Gastroesophageal sphincter (tissue), 3 donors: ENCODE measurements at regions not wholly inside any gene's neighbourhood (a gene's known extent, or its start where the extent isn't known, plus 50 kb on each side); places are given as distances from the start of the nearest gene placed in this dataset.

Source experiments
- POLR2A ChIP-seq, 2 donors: fragments of 450-650 bp; IDR thresholded peaks; one replicate each; pipeline ENCODE4 v1.6.1; 2017; ENCODE audit warnings: antibody characterized with exemption in 2 of 2, mild to moderate bottlenecking in 2 of 2, moderate library complexity in 1 of 2
- TF ChIP-seq, protein P1 (sequence below), 4 experiments: fragments of 200-600 bp in 2 of 4; fragments of 450-650 bp in 2 of 4; sonication (generic) in 1 of 4; IDR thresholded peaks; one replicate each; pipeline ENCODE4 v1.5.1; 2017 to 2019; ENCODE audit warnings: antibody characterized with exemption in 4 of 4, mild to moderate bottlenecking in 2 of 4, moderate library complexity in 2 of 4

- TF ChIP-seq, protein P1, sequence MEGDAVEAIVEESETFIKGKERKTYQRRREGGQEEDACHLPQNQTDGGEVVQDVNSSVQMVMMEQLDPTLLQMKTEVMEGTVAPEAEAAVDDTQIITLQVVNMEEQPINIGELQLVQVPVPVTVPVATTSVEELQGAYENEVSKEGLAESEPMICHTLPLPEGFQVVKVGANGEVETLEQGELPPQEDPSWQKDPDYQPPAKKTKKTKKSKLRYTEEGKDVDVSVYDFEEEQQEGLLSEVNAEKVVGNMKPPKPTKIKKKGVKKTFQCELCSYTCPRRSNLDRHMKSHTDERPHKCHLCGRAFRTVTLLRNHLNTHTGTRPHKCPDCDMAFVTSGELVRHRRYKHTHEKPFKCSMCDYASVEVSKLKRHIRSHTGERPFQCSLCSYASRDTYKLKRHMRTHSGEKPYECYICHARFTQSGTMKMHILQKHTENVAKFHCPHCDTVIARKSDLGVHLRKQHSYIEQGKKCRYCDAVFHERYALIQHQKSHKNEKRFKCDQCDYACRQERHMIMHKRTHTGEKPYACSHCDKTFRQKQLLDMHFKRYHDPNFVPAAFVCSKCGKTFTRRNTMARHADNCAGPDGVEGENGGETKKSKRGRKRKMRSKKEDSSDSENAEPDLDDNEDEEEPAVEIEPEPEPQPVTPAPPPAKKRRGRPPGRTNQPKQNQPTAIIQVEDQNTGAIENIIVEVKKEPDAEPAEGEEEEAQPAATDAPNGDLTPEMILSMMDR (IDR thresholded peaks at IDR 0.05): no peak
- TF ChIP-seq POLR2A (IDR thresholded peaks at IDR 0.05): no peak
Measured at GRCh38 chr16:9422762-9423513, 331.5 kb downstream of the HAPSTR1 start.
